ENCODE measurements at regions not wholly inside any gene's neighbourhood (a gene's known extent, or its start where the extent isn't known, plus 50 kb on each side); places are given as distances from the start of the nearest gene placed in this dataset.
A peak's percentile ranks its signal among the peaks of the same experiment; 100 is the strongest.
"Not testable (repeated sequence)": the region's sequence is repeated elsewhere in the genome, so short reads cannot be mapped to it uniquely, and the experiment has no call there.

- DNase-seq (ENCODE audit: low spot score) = no peak
These were observed 91.4 kb downstream of the MOBP start for GRCh38 chr3:39558775-39559306.

GRCh38 chr3:39559543-39559942 is 92.1 kb downstream of the MOBP start:
- no peak for DNase-seq (ENCODE audit: low spot score)

- no peak for DNase-seq (ENCODE audit: low spot score)
These were observed 101.0 kb downstream of the MOBP start for GRCh38 chr3:39568508-39568907.

DNA sequence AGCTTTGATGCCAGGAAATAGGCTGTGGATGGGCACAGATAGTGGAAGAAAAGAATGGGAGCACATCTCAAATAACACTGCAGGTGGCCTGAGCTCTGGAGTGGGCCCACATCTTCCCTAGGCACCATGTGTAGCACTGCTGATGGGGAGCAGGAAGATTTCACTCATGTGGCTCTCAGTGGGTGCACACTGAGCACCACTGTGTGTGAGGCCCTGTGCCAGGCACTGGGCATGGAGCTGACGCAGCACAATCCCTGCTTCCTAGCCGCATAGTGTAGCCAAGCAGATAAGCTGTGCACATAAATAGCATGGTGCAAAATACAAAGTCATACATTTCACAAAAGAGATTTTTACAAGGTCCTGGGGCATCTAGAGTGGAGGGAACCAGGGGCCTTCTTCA is 101.6 kb downstream of the MOBP start:
- no peak for DNase-seq (ENCODE audit: low spot score)

DNA sequence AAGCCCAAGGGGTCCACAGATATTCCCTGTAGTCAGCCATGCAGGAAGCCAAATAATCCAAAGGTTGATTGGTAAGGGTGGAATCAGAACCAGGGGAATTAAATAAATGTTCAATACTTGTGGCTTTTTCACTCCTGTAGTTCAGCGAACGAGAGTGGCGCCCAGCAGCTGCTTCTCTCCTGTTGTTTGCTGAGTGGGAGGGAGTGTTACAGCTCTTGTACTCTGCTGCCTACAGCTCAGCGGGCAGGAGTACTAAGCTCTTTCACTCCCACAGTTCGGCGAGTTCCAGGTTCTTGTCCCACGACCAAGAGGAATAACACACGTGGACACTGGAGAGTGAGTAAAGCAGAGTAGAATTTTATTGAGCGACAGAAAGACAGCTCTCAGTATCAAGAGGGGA is 105.9 kb downstream of the MOBP start:
- no peak for DNase-seq (ENCODE audit: low spot score)

- DNase-seq (ENCODE audit: low spot score) = no peak
These were observed 110.1 kb downstream of the MOBP start for GRCh38 chr3:39577541-39577940.

DNA sequence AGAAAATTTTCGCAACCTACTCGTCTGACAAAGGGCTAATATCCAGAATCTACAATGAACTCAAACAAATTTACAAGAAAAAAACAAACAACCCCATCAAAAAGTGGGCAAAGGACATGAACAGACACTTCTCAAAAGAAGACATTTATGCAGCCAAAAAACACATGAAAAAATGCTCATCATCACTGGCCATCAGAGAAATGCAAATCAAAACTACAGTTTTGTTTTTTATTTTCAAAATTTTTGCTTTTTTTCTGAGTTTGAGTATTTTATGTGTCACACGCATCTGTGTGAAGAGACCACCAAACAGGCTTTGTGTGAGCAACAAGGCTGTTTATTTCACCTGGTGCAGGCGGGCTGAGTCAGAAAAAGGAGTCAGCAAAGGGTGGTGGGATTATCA is 118.7 kb downstream of the MOBP start:
- DNase-seq (ENCODE audit: low spot score) = not testable (repeated sequence)

GRCh38 chr3:39587113-39587512 is 119.6 kb downstream of the MOBP start:
- DNase-seq (ENCODE audit: low spot score) = no peak

DNA sequence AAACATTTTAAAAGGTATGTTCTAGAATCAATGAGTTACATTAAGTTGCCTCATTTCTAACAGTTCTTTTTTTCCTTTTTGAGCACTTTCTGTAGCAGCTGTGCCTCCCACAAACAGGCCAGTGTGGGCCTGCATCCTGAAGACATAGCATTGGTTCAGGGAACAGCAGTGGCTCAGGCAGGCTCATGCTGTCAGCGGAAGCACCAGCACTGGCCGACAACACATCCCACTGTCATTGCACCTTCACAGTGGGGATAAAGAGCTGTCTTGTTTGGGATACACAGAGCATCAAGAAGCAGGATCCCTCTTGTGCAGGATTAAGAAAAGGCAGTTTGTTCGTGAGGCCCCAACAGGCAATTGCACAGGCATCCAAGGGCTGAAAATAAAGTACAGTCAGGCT is 123.3 kb downstream of the MOBP start:
- no peak for DNase-seq (ENCODE audit: low spot score)

GRCh38 chr3:39592311-39593050 is 125.0 kb downstream of the MOBP start:
- DNase-seq (ENCODE audit: low spot score) = no peak

DNA sequence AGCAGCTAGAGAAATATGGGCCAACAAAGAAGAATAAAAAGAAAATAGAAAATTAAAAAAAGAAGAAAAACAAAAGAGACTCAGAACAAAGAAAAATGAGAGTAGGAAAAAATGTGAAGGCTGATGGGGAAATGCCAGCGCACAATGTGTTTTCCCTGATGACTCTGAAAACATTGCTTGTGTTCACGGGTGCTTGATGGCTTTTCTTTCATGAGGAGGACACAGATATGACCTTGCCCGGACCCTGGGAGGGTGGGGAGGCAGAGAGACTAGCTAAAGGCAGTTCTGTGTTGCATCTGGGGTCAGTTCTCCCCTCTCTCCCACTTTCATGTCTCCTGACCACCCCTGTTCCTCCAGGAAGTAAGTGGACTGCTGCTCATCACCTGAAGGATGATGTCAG is 125.9 kb downstream of the MOBP start:
- DNase-seq (ENCODE audit: low spot score) = no peak

- DNase-seq (ENCODE audit: low spot score) = no peak
These were observed 133.8 kb downstream of the MOBP start for GRCh38 chr3:39601241-39601640.

DNA sequence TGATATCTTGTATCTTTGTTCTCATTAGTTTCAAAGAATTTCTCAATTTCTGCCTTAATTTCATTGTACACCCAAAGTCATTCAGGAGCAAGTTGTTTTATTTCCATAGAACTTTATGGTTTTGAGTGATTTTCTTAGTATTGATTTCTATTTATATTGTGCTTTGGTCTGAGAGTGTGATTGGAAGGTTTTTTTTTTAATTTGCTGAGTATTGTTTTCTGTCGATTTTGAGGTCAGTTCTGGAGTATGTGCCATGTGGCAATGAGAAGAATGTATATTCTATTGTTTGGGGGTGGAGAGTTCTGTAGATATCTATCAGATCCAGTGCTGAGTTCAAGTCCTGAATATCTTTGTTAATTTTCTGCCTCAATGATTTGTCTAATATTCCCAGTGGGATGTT is 138.4 kb downstream of the MOBP start:
- no peak for DNase-seq (ENCODE audit: low spot score)

GRCh38 chr3:39626198-39626597 is 158.7 kb downstream of the MOBP start:
- no peak for DNase-seq (ENCODE audit: low spot score)

DNA sequence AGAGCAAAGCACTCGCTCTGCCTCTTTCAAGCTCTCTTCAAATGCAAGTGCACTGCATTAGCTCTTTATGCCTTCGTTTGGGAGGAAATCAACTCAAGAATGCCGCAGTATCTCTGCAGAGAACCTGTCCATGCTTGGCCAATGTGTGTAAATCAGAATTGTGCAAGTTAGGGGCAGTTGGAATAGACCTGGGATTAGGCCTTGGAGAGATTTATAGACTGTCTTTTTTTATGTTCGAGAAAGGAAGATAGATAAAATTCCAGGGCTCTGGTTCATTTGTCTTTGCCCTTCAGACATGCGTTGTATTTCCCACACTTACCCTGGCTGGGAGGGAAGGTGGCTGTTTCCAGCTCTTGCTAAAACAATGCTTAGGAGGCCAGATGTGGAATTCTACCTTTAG is 163.7 kb downstream of the MOBP start:
- DNase-seq (ENCODE audit: low spot score) = no peak

DNA sequence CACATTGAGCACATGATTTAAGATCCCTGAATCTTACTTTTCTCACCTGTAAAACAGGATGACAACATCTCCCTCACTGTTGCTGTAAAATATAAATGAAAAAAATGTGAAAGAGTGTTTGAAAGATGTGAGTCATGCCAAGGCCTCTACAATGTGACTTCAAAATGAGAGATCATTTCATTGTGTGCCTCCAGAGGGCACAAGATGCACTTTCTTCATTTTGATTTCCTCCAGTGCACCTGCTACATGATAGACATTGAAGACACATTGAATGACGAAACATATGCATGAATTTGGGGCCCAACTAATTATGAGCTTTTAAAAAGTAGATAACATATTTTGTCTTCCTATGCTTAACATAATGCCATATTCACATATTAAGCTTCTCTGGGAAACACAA is 170.3 kb downstream of the MOBP start:
- peak; percentile 31 for DNase-seq (ENCODE audit: low spot score)

- DNase-seq (ENCODE audit: low spot score) = no peak
These were observed 170.8 kb downstream of the MOBP start for GRCh38 chr3:39638301-39638700.

- peak; percentile 89 for DNase-seq (ENCODE audit: low spot score)
These were observed 169.8 kb upstream of the MYRIP start for GRCh38 chr3:39639344-39640236.

GRCh38 chr3:39641274-39641673 is 168.1 kb upstream of the MYRIP start:
- no peak for DNase-seq (ENCODE audit: low spot score)

- DNase-seq (ENCODE audit: low spot score) = no peak
These were observed 165.2 kb upstream of the MYRIP start for GRCh38 chr3:39644176-39644575.

DNA sequence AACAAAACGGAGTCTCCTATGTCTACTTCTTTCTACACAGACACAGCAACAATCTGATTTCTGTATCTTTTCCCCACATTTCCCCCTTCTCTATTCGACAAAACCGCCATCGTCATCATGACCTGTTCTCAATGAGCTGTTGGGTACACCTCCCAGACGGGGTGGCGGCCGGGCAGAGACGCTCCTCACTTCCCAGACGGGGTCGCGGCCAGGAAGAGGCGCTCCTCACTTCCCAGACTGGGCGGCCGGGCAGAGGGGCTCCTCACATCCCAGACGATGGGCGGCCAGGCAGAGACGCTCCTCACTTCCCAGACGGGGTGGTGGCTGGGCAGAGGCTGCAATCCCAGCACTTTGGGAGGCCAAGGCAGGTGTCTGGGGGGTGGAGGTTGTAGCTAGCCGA is 158.2 kb upstream of the MYRIP start:
- not testable (repeated sequence) for DNase-seq (ENCODE audit: low spot score)

- DNase-seq (ENCODE audit: low spot score) = no peak
These were observed 157.2 kb upstream of the MYRIP start for GRCh38 chr3:39651993-39652739.
